Nephron progenitor cell (in vitro differentiated cells): ENCODE measurements at regions not wholly inside any gene's neighbourhood (a gene's known extent, or its start where the extent isn't known, plus 50 kb on each side); places are given as distances from the start of the nearest gene placed in this dataset.
A peak's percentile ranks its signal among the peaks of the same experiment; 100 is the strongest.

Experiments
- DNase-seq: peaks from one replicate; pipeline ENCODE4 v3.0.0; 2021
- H3K27ac Mint-ChIP-seq: 2 replicates; pipeline ENCODE4 v1.8.0; 2021; ENCODE audit warnings: mild to moderate bottlenecking, moderate library complexity, mixed read lengths
- H3K27me3 Mint-ChIP-seq: 2 replicates; pipeline ENCODE4 v1.8.0; 2021; ENCODE audit warnings: mild to moderate bottlenecking, low read depth, mixed read lengths; ENCODE audit not compliant: poor library complexity
- H3K36me3 Mint-ChIP-seq: 2 replicates; pipeline ENCODE4 v1.8.0; 2021; ENCODE audit warnings: low read depth, mixed read lengths
- H3K4me1 Mint-ChIP-seq: 2 replicates; pipeline ENCODE4 v1.8.0; 2021; ENCODE audit warnings: mixed read lengths
- H3K4me3 Mint-ChIP-seq: 2 replicates; pipeline ENCODE4 v1.8.0; 2021; ENCODE audit warnings: mild to moderate bottlenecking, moderate library complexity, mixed read lengths
- H3K9me3 Mint-ChIP-seq: 2 replicates; pipeline ENCODE4 v1.8.0; 2021; ENCODE audit warnings: mild to moderate bottlenecking, moderate library complexity, mixed read lengths
- TF ChIP-seq, protein P1 (sequence below): fragments of 200-600 bp; sonication (generic); IDR thresholded peaks from 2 replicates; pipeline ENCODE4 v1.5.0; 2021; ENCODE audit warnings: antibody characterized with exemption

GRCh38 chr1:232553050-232553754 lies 76.7 kb downstream of the SIPA1L2 start:
- Mint-ChIP-seq H3K36me3 (peaks cover 8% of the 10 kb centered on the region), H3K27ac (no peak overlapping the region), H3K4me1 (peaks cover 61% of the 10 kb centered on the region), H3K4me3 (no peak overlapping the region), H3K9me3 (no peaks in the 10 kb centered on the region), H3K27me3 (no peaks in the 10 kb centered on the region)
- DNase-seq = no peak
- TF ChIP-seq, protein P1, sequence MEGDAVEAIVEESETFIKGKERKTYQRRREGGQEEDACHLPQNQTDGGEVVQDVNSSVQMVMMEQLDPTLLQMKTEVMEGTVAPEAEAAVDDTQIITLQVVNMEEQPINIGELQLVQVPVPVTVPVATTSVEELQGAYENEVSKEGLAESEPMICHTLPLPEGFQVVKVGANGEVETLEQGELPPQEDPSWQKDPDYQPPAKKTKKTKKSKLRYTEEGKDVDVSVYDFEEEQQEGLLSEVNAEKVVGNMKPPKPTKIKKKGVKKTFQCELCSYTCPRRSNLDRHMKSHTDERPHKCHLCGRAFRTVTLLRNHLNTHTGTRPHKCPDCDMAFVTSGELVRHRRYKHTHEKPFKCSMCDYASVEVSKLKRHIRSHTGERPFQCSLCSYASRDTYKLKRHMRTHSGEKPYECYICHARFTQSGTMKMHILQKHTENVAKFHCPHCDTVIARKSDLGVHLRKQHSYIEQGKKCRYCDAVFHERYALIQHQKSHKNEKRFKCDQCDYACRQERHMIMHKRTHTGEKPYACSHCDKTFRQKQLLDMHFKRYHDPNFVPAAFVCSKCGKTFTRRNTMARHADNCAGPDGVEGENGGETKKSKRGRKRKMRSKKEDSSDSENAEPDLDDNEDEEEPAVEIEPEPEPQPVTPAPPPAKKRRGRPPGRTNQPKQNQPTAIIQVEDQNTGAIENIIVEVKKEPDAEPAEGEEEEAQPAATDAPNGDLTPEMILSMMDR = no peak

GRCh38 chr1:232551386-232551785 lies 78.5 kb downstream of the SIPA1L2 start:
- Mint-ChIP-seq H3K27me3 (no peaks in the 10 kb centered on the region), H3K27ac (peak overlapping the region; percentile 80)

DNA sequence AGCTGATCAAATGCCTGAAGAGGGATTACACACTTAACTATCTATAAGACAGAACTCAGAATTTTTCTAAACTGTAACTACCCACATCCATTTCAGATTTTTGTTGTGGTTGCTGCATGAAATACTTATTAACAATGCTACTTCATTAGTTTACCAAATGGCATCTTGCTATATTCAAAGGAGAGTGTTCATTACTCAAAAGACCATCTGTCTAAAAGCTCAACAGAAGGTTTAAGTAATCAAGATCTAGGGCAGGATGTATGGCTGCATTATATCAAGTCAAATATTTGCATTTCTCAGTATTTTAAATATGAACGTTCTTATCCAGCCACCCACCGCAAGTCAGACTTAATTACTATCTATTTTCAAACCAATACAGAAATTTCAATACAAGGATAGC lies 79.9 kb downstream of the SIPA1L2 start:
- H3K4me1 Mint-ChIP-seq = peaks cover 46% of the 10 kb centered on the region
- no peaks in the 10 kb centered on the region for H3K9me3 Mint-ChIP-seq
- no peaks in the 10 kb centered on the region for H3K27me3 Mint-ChIP-seq
- no peak overlapping the region for H3K4me3 Mint-ChIP-seq
- peaks cover 8% of the 10 kb centered on the region for H3K36me3 Mint-ChIP-seq
- TF ChIP-seq, protein P1 = no peak
- H3K27ac Mint-ChIP-seq = no peak overlapping the region
- DNase-seq = no peak

More at GRCh38 chr1:232551386-232551785, 78.5 kb downstream of the SIPA1L2 start:
- DNase-seq = no peak
- H3K36me3 Mint-ChIP-seq = peaks cover 8% of the 10 kb centered on the region
- H3K4me1 Mint-ChIP-seq = peaks cover 57% of the 10 kb centered on the region
- no peaks in the 10 kb centered on the region for H3K9me3 Mint-ChIP-seq
- TF ChIP-seq, protein P1 = no peak
- no peak overlapping the region for H3K4me3 Mint-ChIP-seq

DNA sequence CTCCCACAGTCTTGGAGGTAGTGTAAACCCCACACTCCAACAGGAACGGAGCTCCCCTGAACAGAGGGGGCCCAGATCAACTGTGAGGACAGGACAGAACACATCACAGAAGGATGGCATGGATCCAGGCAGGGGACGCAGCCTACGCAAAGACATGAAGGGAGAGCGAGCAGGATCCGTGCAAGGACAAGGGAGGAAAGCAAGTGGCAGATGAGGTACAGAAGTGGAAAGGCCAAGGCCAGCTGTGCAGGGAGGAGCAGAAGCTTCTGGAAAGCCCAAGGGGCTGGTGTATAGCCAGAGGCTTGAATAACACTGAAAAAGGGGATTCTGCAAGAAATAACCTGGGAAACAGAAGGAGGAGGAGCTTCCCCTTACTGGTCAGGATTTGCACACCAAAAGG lies 81.2 kb downstream of the SIPA1L2 start:
- H3K9me3 Mint-ChIP-seq = no peaks in the 10 kb centered on the region
- peaks cover 8% of the 10 kb centered on the region for H3K36me3 Mint-ChIP-seq
- H3K4me1 Mint-ChIP-seq = peaks cover 33% of the 10 kb centered on the region
- TF ChIP-seq, protein P1 = no peak
- H3K27me3 Mint-ChIP-seq = no peaks in the 10 kb centered on the region
- peak overlapping the region; percentile 92 for H3K27ac Mint-ChIP-seq
- no peak for DNase-seq
- no peak overlapping the region for H3K4me3 Mint-ChIP-seq

DNA sequence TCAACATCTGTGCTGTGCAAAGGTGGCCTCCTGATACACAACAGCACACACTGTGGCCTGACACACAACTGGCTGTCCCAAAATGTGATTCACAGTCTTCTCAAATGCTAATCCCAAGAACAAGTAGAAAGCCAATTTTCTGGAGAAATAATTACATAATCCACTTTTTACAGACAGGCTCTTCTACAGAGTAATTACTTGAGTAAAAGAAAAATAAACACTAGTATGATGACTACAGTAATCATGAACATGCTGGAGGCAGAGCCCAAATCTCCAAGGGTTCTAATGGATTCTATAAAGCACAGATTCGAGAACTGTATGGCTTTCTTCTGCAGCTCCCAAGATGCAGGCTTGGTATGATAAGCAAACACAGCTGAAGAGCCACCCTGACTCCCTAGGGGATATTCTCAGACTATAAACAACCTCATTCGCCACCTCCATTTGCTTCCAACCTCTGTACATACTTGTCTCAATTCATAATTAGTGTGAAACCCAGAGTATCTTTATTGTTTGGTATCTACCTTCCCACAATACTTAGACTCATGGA lies 81.9 kb downstream of the SIPA1L2 start:
- no peaks in the 10 kb centered on the region for H3K27me3 Mint-ChIP-seq
- DNase-seq = no peak
- TF ChIP-seq, protein P1 = no peak
- no peak overlapping the region for H3K27ac Mint-ChIP-seq
- H3K36me3 Mint-ChIP-seq = peaks cover 4% of the 10 kb centered on the region
- no peaks in the 10 kb centered on the region for H3K9me3 Mint-ChIP-seq
- peaks cover 32% of the 10 kb centered on the region for H3K4me1 Mint-ChIP-seq
- H3K4me3 Mint-ChIP-seq = no peak overlapping the region
